ENCODE measurements at regions not wholly inside any gene's neighbourhood (a gene's known extent, or its start where the extent isn't known, plus 50 kb on each side); places are given as distances from the start of the nearest gene placed in this dataset.

DNA sequence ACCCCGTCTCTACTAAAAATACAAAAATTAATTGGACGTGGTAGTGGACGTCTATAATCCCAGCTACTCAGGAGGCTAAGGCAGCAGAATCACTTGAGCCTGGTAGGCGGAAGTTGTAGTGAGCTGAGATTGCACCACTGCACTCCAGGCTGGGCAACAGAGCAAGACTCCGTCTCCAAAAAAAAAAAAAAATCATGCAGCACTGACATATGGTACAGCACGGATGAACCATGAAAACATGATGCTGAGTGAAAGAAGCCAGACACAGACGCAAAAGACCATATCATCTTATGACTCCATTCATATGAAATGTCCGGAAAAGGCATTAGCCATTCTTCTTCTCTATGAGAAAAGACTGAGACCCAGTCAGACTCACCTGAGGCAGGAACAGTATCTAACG, 50.4 kb downstream of the PITPNM2 start:
- TF ChIP-seq, protein P1, sequence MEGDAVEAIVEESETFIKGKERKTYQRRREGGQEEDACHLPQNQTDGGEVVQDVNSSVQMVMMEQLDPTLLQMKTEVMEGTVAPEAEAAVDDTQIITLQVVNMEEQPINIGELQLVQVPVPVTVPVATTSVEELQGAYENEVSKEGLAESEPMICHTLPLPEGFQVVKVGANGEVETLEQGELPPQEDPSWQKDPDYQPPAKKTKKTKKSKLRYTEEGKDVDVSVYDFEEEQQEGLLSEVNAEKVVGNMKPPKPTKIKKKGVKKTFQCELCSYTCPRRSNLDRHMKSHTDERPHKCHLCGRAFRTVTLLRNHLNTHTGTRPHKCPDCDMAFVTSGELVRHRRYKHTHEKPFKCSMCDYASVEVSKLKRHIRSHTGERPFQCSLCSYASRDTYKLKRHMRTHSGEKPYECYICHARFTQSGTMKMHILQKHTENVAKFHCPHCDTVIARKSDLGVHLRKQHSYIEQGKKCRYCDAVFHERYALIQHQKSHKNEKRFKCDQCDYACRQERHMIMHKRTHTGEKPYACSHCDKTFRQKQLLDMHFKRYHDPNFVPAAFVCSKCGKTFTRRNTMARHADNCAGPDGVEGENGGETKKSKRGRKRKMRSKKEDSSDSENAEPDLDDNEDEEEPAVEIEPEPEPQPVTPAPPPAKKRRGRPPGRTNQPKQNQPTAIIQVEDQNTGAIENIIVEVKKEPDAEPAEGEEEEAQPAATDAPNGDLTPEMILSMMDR (conservative IDR thresholded peaks at IDR 0.05; ENCODE audit: low read depth, low read length) = no peak
- TF ChIP-seq EZH2 (IDR thresholded peaks at IDR 0.05; ENCODE audit: borderline replicate concordance, low read depth, low read length, poor library complexity, severe bottlenecking) = no peak
